Pancreas (tissue), 10 donors: ENCODE measurements at regions not wholly inside any gene's neighbourhood (a gene's known extent, or its start where the extent isn't known, plus 50 kb on each side); places are given as distances from the start of the nearest gene placed in this dataset.
A peak's percentile ranks its signal among the peaks of the same experiment; 100 is the strongest.

Source experiments
- ATAC-seq, 4 donors: fragments of 200-7000 bp; cut with Tn5 transposase; one replicate each; pipeline versions ENCODE4 v1.8.0 to v1.9.1; 2020; ENCODE audit warnings: mild to moderate bottlenecking in 4 of 4, moderate library complexity in 4 of 4
- DNase-seq, 6 donors: peaks; one replicate each; pipeline ENCODE4 v3.0.0-alpha.2; 2020
- FAIRE-seq: peaks from 2 replicates; lab custom pipeline; 2012; peaks lifted over from hg19 to GRCh38; lab: Jason Lieb, UNC
- H3K27ac ChIP-seq, 4 donors: fragments of 200-600 bp; sonication (generic); 1 replicate in 3 of 4; 2 replicates in 1 of 4; pipeline versions ENCODE4 v1.5.0 to v1.8.0; 2020
- H3K27me3 ChIP-seq, 4 donors: fragments of 200-600 bp; one replicate each; pipeline ENCODE4 v1.8.0; 2021
- H3K36me3 ChIP-seq, 3 donors: fragments of 200-600 bp; sonication (generic) in 1 of 3; one replicate each; pipeline versions ENCODE4 v1.5.0 to v1.8.0; 2020 to 2021
- H3K4me1 ChIP-seq, 3 donors: fragments of 200-600 bp; one replicate each; pipeline ENCODE4 v1.8.0; 2021
- H3K4me3 ChIP-seq, 4 donors: fragments of 200-600 bp; sonication (generic) in 2 of 4; one replicate each; pipeline versions ENCODE4 v1.5.0 to v1.8.0; 2020 to 2021
- H3K9me3 ChIP-seq, 4 donors: fragments of 200-600 bp; one replicate each; pipeline ENCODE4 v1.8.0; 2021
- WGBS, 2 donors: extraction: QIAGEN DNeasy Blood & Tissue Kit; methylation state at CpG; one replicate each; pipeline ENCODE4 v1.1.7; 2013; 5-methylcytosine and 5-hydroxymethylcytosine counted together
- intact Hi-C, 3 donors: fragments of 100-400 bp; cut with DNase I; formaldehyde crosslinking; loops; one replicate each; pipeline versions ENCODE4 v1.11.1 to v1.14.2; 2022
- TF ChIP-seq, protein P1 (sequence below), 4 donors: fragments of 200-600 bp; sonication (generic) in 3 of 4; IDR thresholded peaks; one replicate each; pipeline versions ENCODE4 v1.5.0 to v1.8.0; 2021; ENCODE audit warnings: antibody characterized with exemption in 4 of 4
- donor health status: healthy with polysubstance abuse.
- donor health status: DM: no; HTN: no; CAD: no; lungs with moderate emphysema.
- donor health status: DM: no; HTN: no; CAD: no.
- donor health status: control.
- donor health status: control.
- donor health status: Bipolar disorder and iron deficiency.
- donor health status: DM: yes; HTN: yes; CAD: no.
- donor health status: DM: no; HTN: no; CAD: no.
- donor health status: DM: no; HTN: no; CAD: no.
- donor health status: DM: yes; HTN: yes; CAD: no.

DNA sequence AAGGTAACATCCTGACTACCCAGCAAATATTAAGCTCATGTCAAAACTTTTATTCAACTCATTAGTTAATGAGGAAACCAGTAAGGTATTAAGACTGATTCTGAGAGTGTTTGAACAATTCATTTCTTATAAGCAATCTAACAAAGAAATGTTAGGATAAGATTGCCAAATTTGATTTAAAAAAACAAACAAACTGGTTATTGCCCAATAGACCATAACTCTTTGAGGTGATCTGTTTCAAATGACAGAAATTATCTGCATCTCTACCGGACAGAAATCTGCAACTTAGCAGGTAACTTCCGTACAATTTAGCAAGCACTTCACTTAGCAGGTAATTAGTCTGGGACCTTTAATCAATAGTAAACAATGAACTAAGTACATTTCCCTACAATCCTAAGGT is 82.9 kb upstream of the BARX2 start:
- H3K4me3 ChIP-seq = no peak overlapping the region
- H3K4me1 ChIP-seq = peaks cover 2 to 15% (median 9%) of the 10 kb centered on the region in 3 donors
- H3K27ac ChIP-seq = no peak overlapping the region
- H3K27me3 ChIP-seq = no peaks in the 10 kb centered on the region
- ATAC-seq = no peak
- no peaks in the 10 kb centered on the region for H3K36me3 ChIP-seq
- TF ChIP-seq, protein P1, sequence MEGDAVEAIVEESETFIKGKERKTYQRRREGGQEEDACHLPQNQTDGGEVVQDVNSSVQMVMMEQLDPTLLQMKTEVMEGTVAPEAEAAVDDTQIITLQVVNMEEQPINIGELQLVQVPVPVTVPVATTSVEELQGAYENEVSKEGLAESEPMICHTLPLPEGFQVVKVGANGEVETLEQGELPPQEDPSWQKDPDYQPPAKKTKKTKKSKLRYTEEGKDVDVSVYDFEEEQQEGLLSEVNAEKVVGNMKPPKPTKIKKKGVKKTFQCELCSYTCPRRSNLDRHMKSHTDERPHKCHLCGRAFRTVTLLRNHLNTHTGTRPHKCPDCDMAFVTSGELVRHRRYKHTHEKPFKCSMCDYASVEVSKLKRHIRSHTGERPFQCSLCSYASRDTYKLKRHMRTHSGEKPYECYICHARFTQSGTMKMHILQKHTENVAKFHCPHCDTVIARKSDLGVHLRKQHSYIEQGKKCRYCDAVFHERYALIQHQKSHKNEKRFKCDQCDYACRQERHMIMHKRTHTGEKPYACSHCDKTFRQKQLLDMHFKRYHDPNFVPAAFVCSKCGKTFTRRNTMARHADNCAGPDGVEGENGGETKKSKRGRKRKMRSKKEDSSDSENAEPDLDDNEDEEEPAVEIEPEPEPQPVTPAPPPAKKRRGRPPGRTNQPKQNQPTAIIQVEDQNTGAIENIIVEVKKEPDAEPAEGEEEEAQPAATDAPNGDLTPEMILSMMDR (IDR thresholded peaks at IDR 0.05) = no peak
- FAIRE-seq = no peak
- DNase-seq = no peak
- intact Hi-C loops = no loop called here
- WGBS, 2 donors = 8 to 9% methylated on average over 2 of the region's 2 CpGs
- no peaks in the 10 kb centered on the region for H3K9me3 ChIP-seq

DNA sequence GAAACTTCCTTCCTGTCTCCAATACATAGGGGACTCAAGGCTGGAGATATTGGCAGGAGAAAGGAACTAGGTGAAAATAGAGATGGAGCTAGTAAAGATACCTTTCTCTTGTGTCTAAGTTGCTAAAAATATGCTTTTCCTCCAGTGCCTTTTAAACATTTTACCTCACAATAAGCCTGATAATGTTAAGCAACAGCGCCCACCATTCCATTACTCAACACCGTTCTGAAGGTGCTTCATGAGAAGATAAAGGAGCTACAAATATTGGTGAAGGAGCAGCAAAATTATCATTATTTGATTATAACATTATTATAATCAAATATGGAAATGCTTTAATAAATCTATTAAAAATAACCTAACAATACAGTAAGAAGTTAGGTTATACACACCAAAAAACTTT is 83.6 kb upstream of the BARX2 start:
- Histone ChIP-seq H3K27me3 (no peaks in the 10 kb centered on the region), H3K9me3 (no peaks in the 10 kb centered on the region), H3K4me1 (peaks cover 5 to 22% (median 16%) of the 10 kb centered on the region in 3 donors), H3K36me3 (no peaks in the 10 kb centered on the region), H3K27ac (no peak overlapping the region), H3K4me3 (no peak overlapping the region)
- DNase-seq = no peak
- 95 to 96% methylated on average over 2 of the region's 2 CpGs for WGBS, 2 donors
- FAIRE-seq = no peak
- intact Hi-C loops = no loop called here
- no peak for ATAC-seq
- TF ChIP-seq, protein P1 (IDR thresholded peaks at IDR 0.05) = no peak

DNA sequence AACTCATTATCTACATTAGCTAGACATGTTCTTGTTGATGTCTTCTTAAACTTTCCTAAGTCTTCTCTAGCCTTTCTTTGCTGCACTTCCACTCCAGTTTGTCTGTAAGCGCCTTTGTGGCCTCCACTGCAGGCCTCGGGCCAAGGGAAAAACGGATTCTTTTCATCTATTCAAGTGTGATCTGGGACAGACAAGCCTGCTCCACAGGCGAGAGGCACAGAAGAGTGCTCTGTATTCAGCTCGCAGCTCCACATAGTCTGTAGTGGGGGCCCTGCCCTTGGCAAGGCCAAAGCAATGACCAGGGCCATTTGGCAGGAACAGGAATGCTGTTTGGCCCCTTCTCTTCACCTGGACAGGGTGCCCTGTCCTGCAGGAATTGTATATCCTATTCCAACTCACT is 84.1 kb upstream of the BARX2 start:
- intact Hi-C loops = no loop called here
- whole genome bisulfite sequencing, 2 donors = 77 to 89% methylated on average over 5 of the region's 5 CpGs
- peak in 1 of 4 donors; percentile 49 for ATAC-seq

DNA sequence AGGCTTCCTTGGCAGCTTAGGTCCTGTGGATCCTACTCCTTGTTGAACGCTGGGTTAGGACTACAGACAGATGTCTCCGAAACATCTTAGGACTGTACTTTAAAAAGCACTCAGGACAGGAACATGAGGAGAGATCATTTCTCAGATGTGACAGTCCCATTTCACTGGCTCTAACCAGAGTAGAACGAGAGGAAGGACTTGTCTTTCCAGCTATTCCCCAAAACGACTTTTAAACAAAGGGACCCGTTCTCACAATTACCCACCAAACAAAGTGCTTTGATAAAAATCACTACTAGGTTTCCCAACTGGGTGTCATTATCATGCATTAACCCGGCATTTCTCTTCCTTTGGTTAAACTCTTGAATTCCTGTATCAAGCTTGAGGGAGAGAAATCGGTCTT is 84.7 kb upstream of the BARX2 start:
- Histone ChIP-seq H3K4me1 (peaks cover 8 to 31% (median 27%) of the 10 kb centered on the region in 3 donors), H3K9me3 (no peaks in the 10 kb centered on the region), H3K27ac (no peak overlapping the region), H3K27me3 (no peaks in the 10 kb centered on the region), H3K36me3 (no peaks in the 10 kb centered on the region), H3K4me3 (no peak overlapping the region)
- FAIRE-seq (no peak), DNase-seq (no peak), ATAC-seq (no peak)
- WGBS, 2 donors = 75 to 90% methylated on average over 7 of the region's 7 CpGs
- TF ChIP-seq, protein P1 (IDR thresholded peaks at IDR 0.05) = no peak
- intact Hi-C loops = no loop called here

More for the DNA sequence above, 84.1 kb upstream of the BARX2 start:
- no peak overlapping the region for H3K27ac ChIP-seq
- FAIRE-seq (no peak), DNase-seq (no peak)
- H3K4me1 ChIP-seq = peaks cover 8 to 28% (median 22%) of the 10 kb centered on the region in 3 donors
- no peak overlapping the region for H3K4me3 ChIP-seq
- H3K9me3 ChIP-seq = no peaks in the 10 kb centered on the region
- TF ChIP-seq, protein P1 (IDR thresholded peaks at IDR 0.05) = no peak
- no peaks in the 10 kb centered on the region for H3K36me3 ChIP-seq
- H3K27me3 ChIP-seq = no peaks in the 10 kb centered on the region

DNA sequence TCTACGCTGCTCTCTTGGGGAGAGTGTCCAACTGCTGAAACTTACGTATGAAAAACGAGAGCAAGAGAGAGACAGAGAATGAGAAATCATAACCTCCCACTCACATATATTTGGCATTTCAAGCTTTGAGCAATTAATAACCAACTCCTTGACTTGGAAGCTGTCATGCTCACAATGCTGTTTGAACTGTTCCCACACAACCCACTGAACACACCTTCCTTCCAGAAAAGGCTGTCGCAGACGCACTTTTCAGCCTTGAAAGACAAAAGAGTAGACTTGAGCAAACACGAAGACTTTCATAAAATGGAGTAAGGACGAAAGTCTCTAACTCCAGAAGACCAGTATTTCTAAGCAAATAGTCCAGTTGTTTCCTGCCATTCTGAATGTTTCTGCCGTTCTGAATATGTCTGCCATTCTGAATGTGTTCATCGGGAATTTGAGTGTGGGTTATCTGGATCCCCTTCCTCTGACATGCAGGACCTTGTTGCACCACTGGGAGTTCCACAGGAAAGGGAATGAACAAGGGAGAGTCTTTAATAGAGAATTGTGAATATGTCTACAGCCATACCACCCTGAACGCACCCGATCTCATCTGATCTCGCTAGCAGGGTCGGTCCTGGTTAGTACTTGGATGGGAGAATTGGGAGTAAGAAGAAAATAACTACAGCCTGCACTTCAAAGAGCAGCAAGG is 86.2 kb upstream of the BARX2 start:
- intact Hi-C loops = no loop called here
- TF ChIP-seq, protein P1 (IDR thresholded peaks at IDR 0.05) = no peak
- WGBS, 2 donors = 92 to 93% methylated on average over 13 of the region's 13 CpGs
- FAIRE-seq (no peak), ATAC-seq (no peak), DNase-seq (no peak)
- no peak overlapping the region for H3K27ac ChIP-seq
- peaks cover 13 to 40% (median 38%) of the 10 kb centered on the region in 3 donors for H3K4me1 ChIP-seq
- no peak overlapping the region for H3K4me3 ChIP-seq
- H3K27me3 ChIP-seq = no peaks in the 10 kb centered on the region
- no peaks in the 10 kb centered on the region for H3K9me3 ChIP-seq
- H3K36me3 ChIP-seq = no peaks in the 10 kb centered on the region
